GM19455 (cell line): ENCODE measurements at regions not wholly inside any gene's neighbourhood (a gene's known extent, or its start where the extent isn't known, plus 50 kb on each side); places are given as distances from the start of the nearest gene placed in this dataset.
"Not testable (repeated sequence)": the region's sequence is repeated elsewhere in the genome, so short reads cannot be mapped to it uniquely, and the experiment has no call there.

Experiments used
- ATAC-seq: cut with Tn5 transposase; IDR thresholded peaks from one replicate; pipeline ENCODE4 v1.9.1; 2021; ENCODE audit not compliant: unreplicated experiment

DNA sequence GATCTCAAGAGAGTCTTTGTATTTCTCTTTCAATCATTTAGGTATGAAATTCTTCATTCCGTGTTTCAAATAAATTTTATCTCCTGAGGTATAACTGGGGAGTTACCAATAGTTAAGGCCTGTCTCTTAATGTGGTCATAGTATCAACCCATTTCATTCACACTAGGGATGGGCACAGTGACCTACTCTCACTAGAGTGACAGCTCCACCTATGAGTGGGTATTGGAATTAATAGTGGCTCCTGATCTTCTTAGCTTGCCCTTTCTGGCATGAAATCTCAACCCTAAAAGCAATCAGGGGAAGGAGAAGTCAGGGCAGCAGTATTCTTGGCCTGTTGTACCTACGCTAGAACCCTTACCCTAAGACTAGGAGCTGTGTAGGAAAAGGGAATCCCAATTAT, 507.7 kb downstream of the FAM181B start:
- ATAC-seq = no peak

DNA sequence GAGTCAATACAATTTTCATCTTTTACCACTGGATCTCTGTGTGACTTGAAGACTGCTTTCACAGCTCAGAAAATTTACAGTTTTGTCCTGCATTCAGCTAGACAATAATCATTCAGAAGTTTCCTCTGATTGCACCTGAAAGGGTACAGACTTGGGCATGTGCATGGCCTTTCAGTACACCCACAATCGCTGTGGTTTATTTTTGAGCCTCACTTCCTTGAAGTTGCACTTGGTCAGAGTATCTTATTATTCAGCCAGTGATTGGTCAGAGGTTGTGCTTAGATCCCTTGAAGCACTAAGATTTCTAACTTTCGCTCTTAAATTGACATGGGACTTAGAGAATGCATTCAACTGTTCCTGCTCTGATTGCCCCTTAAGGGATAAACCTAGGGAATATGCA, 508.2 kb downstream of the FAM181B start:
- no peak for ATAC-seq

DNA sequence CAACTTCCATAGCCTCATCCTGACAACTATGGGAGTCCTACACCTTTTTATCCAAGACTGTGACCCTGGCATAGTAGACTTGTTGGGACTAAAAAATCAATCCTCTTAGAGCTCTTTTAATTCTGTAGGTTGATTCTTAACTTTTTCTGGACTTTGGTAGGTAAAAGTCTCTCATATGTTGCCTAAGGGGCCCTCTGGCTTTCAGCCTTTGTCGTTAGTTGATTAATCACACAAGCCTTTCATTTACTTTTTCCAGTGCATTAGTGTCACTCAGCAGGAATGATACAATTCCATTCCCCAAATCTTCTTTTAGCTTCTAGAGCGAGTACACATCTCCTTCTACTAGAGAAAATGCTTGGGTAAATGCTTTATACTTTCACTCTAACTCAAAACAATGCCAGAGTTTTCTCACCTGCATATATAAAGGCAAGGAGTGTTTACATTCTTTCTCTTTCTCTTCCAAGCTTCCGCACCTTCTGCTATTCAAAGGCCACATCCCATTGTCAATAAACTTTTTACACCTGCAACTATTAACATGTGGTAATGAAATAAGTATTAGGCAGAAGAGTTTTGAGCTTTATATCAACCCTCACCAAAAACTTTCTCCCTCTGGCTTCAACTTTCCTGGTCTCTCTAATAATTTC, 516.6 kb downstream of the FAM181B start:
- no peak for ATAC-seq

DNA sequence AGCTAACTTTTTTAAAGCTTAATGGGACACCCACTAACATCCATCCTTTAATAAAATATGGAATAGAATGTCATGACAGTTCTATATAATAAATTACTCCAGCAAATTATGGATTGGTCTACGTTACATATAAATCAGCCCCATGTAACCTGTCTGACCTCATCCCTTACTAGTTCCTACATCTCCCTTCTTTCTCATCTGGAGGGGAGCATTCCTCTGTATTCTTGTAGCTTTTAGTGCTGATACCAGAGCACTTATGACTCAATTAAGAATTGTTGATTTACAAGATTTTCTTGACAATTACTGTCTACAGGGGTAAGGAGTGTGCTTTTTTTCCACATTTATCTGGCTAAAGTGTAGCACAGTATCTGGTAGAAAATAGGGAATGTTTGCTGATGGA, 523.7 kb downstream of the FAM181B start:
- no peak for ATAC-seq

DNA sequence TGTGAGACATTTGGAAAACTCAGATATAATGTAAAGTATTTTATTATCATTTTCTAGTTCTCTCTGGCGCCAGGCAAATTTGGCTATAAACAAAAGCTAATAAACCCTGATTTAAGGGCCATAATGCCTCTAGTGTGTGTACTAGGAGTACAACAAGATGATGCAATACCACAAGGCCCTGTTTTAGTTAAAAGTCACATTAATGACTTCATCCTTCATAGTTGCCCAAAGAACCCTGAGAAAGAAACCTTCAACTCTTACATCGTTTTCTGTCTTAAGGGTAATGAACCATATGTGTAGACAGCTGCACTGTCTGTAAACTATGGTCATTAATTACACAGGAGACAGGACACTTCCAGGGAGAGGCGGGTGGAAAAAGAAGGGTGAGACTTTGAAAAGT, 538.4 kb downstream of the FAM181B start:
- no peak for ATAC-seq

DNA sequence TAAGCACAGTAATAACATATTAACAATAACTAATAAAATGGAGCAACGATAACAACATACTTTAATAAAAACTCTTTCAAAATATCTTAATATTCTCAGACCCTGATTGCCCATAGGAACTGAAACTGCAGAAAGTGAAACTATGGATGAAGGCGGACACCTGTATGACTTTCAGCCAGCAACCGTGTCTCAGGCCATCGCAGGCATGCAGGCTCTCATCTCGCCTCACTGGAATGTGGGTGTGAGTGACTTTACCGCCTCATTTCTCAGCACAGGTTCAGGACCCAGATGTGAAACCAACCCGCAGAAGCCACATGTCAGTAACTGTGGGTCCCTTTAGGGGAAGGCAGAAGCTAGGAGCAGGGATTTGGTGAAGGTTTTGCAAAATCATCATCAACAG, 539.1 kb downstream of the FAM181B start:
- ATAC-seq = peak; percentile 55

DNA sequence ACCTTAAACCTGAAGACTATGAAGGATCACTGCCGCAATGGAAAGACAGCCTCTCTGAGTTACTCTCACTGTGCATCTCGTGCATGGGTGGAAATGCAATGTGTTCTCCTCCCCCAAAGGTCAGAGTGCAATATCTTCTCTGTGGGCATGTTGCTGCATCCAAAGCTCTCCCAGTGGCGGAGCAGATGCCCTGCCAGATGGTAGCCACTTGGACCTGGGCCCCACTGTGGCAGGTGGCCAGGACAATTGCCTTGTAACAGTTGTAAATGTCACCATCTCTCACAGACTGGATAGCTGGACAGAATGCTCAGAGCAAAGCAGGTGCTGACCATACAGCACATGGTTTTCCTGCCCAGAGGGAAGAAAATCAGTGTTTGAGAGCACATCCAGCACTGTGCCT, 542.0 kb downstream of the FAM181B start:
- no peak for ATAC-seq

DNA sequence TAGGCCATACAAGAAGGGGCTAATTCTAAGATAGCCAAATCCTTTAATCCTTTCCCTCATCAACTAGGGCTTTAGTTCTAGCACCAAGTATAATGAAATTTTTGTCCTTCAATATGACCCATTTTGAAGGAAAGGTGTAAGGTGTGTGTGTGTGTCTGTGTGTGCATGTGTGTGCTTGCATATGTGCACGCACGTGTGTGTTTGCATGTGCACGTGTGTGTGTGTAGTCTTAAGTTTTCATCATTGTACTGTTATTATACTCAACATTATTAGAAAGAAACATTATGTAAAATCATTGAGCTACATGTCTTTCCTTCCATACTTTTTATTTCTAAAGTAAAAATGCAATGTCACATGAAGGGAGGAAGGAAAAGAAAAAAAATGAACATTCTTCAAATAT, 547.7 kb downstream of the FAM181B start:
- ATAC-seq = no peak

DNA sequence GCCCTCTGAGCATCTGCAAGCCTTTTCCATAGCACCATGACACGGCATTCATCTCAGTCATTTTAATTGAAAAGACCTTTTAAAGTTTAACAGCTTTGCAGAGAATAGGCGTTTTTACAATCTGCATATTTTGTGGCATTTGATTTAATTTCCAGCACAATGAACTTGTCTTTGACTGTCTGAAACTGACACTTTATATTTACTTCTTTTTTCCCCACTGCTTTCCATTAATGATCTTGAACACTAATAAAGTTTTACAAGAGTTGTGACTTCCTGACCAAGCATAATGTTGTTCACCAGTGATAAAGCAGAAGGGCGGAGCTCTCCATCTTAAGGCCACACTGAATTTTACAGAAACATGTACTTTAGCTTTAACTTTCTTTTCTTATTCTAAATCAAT, 548.7 kb downstream of the FAM181B start:
- ATAC-seq = no peak

DNA sequence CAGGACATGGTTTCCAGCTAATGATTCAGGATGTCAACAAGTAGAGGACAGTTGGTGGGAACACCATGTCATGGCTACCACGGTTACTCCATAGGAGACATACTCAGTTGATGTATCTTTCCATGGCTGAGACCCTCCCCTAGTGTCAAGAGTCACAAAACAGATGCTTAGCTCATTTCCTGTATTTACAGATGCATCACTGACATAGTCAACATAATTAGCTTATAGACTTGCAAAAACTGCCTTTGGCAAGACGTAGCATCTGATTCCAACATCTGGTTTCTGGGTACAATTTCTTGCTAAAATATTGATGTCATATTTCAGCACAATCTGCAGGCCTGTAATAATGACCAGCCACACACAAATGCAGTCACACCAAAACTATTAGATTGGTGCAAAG, 550.3 kb downstream of the FAM181B start:
- no peak for ATAC-seq

DNA sequence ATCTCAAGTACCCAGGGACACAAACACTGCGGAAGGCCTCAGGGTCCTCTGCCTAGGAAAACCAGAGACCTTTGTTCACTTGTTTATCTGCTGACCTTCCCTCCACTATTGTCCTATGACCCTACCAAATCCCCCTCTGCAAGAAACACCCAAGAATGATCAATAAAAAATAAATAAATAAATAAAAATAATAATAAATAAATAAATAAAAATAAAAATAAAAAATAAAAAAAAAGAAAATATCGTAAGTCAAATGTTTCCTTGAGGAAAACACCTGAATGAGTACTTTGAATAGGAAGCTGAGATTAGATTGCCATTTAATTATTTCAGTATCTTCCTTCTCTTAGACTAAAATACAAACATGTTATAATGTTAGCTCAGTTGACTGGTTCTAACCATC, 551.0 kb downstream of the FAM181B start:
- ATAC-seq = not testable (repeated sequence)

DNA sequence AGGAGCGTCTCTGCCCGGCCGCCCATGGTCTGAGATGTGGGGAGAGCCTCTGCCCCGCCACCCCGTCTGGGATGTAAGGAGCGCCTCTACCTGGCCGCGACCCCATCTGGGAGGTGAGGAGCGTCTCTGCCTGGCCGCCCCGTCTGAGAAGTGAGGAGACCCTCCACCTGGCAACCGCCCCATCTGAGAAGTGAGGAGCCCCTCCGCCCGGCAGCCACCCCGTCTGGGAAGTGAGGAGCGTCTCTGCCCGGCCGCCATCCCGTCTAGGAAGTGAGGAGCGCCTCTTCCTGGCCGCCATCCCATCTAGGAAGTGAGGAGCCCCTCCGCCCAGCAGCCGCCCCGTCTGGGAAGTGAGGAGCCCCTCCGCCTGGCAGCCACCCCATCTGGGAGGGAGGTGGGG, 551.9 kb downstream of the FAM181B start:
- ATAC-seq = not testable (repeated sequence)

DNA sequence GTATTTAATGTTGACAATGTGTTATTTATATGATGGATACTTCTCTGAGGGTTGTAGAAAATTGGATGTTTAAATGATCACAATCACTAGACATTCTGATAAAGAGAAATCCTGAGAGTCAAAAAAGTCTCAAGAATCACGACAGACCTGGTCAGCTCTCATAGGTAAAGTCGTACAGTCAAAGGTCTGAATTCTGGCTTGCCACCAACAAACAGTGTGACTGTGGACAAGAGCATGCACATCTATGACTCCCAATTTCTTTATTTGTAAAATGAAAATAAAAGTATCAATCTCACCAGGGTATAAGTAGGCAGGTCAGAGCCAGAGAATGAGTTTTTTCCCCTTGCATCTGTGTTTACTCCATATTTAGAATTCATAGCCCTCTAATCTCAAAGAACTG, 556.7 kb downstream of the FAM181B start:
- ATAC-seq = no peak

DNA sequence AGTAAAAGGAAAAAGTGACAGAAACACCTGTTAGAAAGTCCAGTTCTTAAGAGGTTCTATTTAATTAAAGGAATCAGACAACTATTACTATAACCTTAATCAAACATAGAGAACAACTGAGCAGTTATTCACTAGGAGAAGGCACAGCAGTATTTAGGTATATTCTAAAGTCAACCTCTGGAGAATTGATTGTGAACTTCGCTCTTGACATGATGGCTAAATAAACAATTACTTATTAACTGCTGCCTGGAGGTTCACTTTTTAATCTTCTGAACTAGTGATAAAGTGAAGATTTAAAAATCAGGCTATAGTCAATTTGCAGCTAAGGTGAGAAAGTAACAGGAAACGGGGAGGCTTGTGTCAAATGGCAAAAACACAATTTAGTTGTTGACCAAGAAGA, 557.3 kb downstream of the FAM181B start:
- no peak for ATAC-seq

DNA sequence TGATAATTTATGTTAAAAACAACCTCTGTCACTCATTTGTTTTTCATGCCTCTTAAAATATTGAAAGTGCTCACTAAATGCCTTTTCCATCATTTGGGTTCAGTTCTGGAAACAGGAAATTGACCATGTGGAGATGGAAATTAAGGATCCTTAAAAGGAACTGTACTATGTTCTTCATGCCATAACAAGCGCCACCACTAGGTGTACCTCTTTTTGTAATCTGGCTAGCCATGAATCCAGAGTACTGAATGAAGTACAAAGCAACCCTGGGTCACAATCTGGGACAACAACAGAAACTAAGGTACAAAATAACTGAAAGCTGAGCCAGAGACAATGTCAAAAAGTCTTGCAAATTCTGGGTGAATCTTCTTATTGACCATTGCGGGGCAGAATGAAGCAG, 559.1 kb downstream of the FAM181B start:
- no peak for ATAC-seq

DNA sequence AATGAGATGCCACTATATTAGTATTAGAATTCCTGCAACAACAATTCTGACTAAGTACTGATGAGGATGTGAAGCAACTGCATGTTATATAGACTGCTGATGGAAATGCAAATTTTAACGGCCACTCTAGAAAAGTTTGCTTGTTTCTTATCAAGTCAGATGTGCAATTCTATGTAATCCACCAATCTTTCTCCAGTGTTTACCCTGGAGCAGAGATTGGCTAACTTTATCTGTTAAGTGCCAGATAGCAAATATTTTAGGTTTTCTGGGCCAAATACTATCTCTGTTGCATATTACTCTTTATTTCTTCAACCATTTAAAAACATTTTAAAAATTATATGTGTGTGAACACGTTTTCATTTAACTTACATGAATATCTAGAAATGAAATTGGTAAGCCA, 586.9 kb downstream of the FAM181B start:
- ATAC-seq = no peak

DNA sequence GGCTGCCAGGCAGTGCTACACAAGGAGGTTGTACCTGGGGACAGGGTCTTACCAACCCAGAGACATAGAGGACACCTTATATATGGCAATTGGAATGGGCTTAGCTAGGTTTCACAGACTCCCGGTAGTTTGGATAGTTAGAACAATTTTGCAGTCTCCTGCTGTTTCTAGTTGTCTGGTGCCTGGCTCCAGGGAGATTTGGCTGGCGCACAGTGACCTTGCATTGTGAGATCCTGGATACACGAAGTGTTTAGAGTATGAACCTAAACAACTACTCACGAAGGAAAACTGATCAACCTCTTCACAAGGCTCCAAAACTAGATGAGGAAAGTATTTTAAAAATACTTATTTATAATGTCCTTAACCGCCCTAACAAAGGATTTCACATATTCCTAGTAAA, 614.7 kb downstream of the FAM181B start:
- ATAC-seq = no peak

DNA sequence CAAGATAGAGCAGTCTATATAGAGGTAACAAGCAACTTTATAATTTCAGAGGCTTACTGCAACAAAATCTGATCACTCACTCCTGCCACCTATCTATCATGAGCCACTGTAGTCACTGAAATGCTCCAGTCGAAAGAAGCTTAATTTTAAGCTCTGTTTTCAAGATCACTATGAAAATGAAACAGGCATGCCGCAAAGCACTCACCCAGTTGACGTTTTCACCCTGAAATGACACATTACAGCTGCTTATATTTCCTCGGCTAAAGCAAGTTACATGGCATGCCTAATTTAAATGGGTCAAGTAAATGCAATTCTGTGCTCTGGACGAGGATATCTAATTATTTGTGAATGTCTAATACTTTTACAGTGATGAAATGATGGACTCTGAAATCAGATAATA, 616.3 kb downstream of the FAM181B start:
- ATAC-seq = peak; percentile 70

DNA sequence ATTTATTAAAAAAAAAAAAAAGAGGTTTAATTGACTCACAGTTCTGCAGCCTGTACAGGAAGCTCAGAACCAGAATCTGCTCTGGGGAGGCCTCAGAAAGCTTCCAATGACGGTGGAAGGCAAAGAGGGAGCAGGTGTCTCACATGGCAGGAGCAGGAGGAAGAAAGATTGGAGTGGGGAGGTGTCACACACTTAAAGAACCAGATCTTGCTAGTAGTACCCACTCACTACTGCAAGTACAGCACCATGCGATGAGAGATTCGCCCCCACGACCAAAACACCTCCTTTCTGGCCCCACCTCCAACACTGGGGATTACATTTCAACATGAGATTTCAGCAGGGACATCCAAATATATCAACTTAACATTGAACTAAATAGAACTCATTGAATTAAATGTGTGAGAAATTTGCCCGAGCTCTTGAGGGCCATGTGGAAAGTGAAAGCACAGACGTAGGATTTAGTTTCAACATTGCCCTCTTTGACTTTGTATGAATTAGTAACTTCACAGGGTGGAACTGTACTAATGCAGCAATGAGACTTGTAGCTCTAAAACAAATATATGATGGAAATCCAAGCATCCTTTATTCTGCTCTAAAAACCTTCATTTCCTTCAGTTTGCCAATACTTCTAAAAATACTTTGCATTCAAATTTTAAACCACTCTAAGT, 628.2 kb downstream of the FAM181B start:
- ATAC-seq = no peak

DNA sequence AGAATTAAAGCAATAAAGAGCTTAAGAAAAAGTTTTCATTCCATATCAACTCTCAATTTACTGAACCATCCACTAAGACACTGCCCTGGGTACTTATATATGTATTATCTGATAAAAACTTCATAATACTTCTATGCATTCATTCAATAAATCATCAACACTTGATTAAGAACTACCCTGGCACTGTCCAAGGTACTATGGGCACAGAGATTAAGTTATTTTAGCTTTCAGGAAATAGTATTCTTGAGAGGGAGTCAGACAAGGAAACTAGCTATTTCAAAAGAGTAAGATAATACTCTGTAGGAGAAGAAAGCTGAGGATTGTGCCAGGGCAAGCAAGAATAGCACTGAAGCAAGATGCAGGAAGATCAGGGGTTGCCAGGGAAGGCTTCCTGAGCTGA, 640.8 kb downstream of the FAM181B start:
- no peak for ATAC-seq

DNA sequence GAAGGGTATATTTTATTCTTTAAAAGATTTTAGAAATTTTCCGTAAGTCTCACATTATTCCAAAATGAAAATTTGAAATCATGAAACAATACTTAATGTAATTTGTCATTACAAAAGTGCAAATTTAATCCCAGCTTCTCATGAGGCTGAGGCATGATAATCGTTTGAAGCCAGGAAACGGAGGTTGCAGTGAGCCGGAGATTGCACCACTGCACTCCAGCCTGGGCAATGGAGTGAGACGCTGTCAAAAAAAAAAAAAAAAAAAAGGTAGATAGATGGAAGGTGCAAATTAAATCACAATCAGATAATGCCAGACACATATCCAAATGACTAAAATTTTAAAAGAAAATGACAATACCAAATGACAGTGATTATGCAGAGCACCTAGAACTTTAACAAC, 644.2 kb downstream of the FAM181B start:
- no peak for ATAC-seq

DNA sequence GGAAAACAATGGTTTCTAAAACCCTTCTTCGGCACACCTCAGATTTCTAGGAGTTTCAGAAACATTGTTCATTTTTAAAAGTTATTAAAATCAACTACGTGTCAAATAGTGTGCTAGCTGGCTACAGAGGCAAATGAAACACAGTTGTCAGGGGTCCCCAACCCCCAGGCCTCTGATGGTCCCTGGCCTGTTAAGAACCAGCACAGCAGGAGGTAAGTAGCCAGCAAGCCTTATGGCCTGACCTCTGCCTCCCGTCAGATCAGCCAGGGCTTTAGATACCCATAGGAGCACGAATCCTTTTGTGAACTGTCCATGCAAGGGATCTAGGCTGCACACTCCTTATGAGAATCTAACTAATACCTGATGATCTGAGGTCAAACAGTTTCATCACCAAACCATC, 648.2 kb downstream of the FAM181B start:
- ATAC-seq = no peak

DNA sequence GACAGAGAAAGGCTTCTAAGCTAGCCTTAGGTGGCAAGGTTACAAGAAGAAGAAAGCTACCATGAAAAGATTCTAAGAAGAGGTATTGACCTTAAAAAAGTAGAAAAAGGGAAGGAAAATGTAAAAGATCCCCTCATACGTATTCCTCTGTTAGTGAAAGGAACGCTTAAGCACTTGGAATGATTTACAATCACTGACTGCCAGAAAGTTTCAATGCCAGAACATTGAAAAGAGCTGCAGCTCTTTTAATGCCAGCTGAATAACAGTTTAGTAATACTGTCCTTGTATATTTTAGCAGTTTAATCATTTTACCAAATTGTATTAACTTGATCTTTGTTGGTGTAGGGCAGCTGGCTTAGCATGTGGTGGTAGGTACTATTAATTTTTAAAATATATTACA, 650.7 kb downstream of the FAM181B start:
- no peak for ATAC-seq
